Liver (tissue), 7 donors: ENCODE measurements at regions not wholly inside any gene's neighbourhood (a gene's known extent, or its start where the extent isn't known, plus 50 kb on each side); places are given as distances from the start of the nearest gene placed in this dataset.

Experiments used
- DNase-seq: peaks from one replicate; pipeline ENCODE4 v3.0.0-alpha.2; 2017; ENCODE audit warnings: low spot score
- H3K27ac ChIP-seq, 2 donors: one replicate each; pipeline ENCODE4 v1.7.0; 2013; ENCODE audit warnings: inconsistent platforms in 2 of 2, low read length in 2 of 2, control low read depth in 1 of 2, low read depth in 1 of 2, mild to moderate bottlenecking in 1 of 2
- H3K27me3 ChIP-seq, 4 donors: one replicate each; pipeline versions ENCODE4 v1.6.1 to v1.7.0; 2013; ENCODE audit warnings: low read length in 3 of 4, inconsistent platforms in 1 of 4, mild to moderate bottlenecking in 1 of 4, moderate library complexity in 1 of 4; ENCODE audit not compliant: control insufficient read depth in 4 of 4, insufficient read depth in 4 of 4
- H3K36me3 ChIP-seq, 4 donors: one replicate each; pipeline versions ENCODE4 v1.6.1 to v1.7.0; 2013; ENCODE audit warnings: low read length in 3 of 4, mild to moderate bottlenecking in 3 of 4, low read depth in 1 of 4, moderate library complexity in 1 of 4; ENCODE audit not compliant: control insufficient read depth in 4 of 4, insufficient read depth in 3 of 4
- H3K4me1 ChIP-seq, 4 donors: one replicate each; pipeline versions ENCODE4 v1.6.1 to v1.7.0; 2013; ENCODE audit warnings: low read length in 3 of 4, mild to moderate bottlenecking in 3 of 4, moderate library complexity in 1 of 4; ENCODE audit not compliant: control insufficient read depth in 4 of 4, insufficient read depth in 4 of 4
- H3K4me3 ChIP-seq, 3 donors: one replicate each; pipeline versions ENCODE4 v1.6.1 to v1.7.0; 2013; ENCODE audit warnings: low read length in 3 of 3, control low read depth in 1 of 3, low read depth in 1 of 3, mild to moderate bottlenecking in 1 of 3
- H3K9ac ChIP-seq, 2 donors: one replicate each; pipeline ENCODE4 v1.7.0; 2013; ENCODE audit warnings: low read length in 2 of 2, mild to moderate bottlenecking in 2 of 2, moderate library complexity in 2 of 2, control low read depth in 1 of 2, low read depth in 1 of 2
- H3K9me3 ChIP-seq, 4 donors: one replicate each; pipeline versions ENCODE4 v1.6.1 to v1.7.0; 2013; ENCODE audit warnings: low read length in 3 of 4; ENCODE audit not compliant: control insufficient read depth in 4 of 4
- EGR1 ChIP-seq, 2 donors: IDR thresholded peaks; 2 replicates each; pipeline ENCODE4 v1.6.1; 2016 to 2018; ENCODE audit warnings: antibody characterized with exemption in 2 of 2, low read depth in 2 of 2
- FOXA1 ChIP-seq: IDR thresholded peaks from 2 replicates; pipeline ENCODE4 v1.6.1; 2016; ENCODE audit warnings: antibody characterized with exemption
- FOXA2 ChIP-seq: IDR thresholded peaks from 2 replicates; pipeline ENCODE4 v1.6.1; 2016; ENCODE audit warnings: antibody characterized with exemption
- GABPA ChIP-seq, 2 donors: IDR thresholded peaks in 1 of 2; conservative IDR thresholded peaks in 1 of 2; 2 replicates each; pipeline ENCODE4 v1.6.1; 2016; ENCODE audit warnings: antibody characterized with exemption in 2 of 2, mild to moderate bottlenecking in 1 of 2, moderate library complexity in 1 of 2
- HNF4A ChIP-seq, 2 donors: conservative IDR thresholded peaks; 2 replicates each; pipeline ENCODE4 v1.6.1; 2016; ENCODE audit warnings: antibody characterized with exemption in 2 of 2, mild to moderate bottlenecking in 2 of 2
- HNF4G ChIP-seq: IDR thresholded peaks from 2 replicates; pipeline ENCODE4 v1.6.1; 2016; ENCODE audit warnings: antibody characterized with exemption
- JUND ChIP-seq, 2 donors: IDR thresholded peaks; 2 replicates each; pipeline ENCODE4 v1.6.1; 2016; ENCODE audit warnings: antibody characterized with exemption in 2 of 2
- NR2F2 ChIP-seq: IDR thresholded peaks from 2 replicates; pipeline ENCODE4 v1.6.1; 2016; ENCODE audit warnings: antibody characterized with exemption
- RAD21 ChIP-seq, 2 donors: IDR thresholded peaks; 2 replicates each; pipeline ENCODE4 v1.6.1; 2016; ENCODE audit warnings: antibody characterized with exemption in 2 of 2, mild to moderate bottlenecking in 2 of 2
- REST ChIP-seq: IDR thresholded peaks from 2 replicates; pipeline ENCODE4 v1.6.1; 2016; ENCODE audit warnings: antibody characterized with exemption, mild to moderate bottlenecking
- RXRA ChIP-seq, 2 donors: IDR thresholded peaks; 2 replicates each; pipeline ENCODE4 v1.6.1; 2017 to 2018; ENCODE audit warnings: antibody characterized with exemption in 2 of 2, mild to moderate bottlenecking in 1 of 2
- SP1 ChIP-seq: IDR thresholded peaks from 2 replicates; pipeline ENCODE4 v1.6.1; 2018; ENCODE audit warnings: antibody characterized with exemption, mild to moderate bottlenecking
- TAF1 ChIP-seq: conservative IDR thresholded peaks from 2 replicates; pipeline ENCODE4 v1.6.1; 2016; ENCODE audit warnings: antibody characterized with exemption, mild to moderate bottlenecking
- YY1 ChIP-seq: IDR thresholded peaks from 2 replicates; pipeline ENCODE4 v1.6.1; 2016; ENCODE audit warnings: antibody characterized with exemption, mild to moderate bottlenecking
- ZBTB33 ChIP-seq: IDR thresholded peaks from 2 replicates; pipeline ENCODE4 v1.6.1; 2016; ENCODE audit warnings: antibody characterized with exemption
- TF ChIP-seq, protein P1 (sequence below): IDR thresholded peaks from 2 replicates; pipeline ENCODE4 v1.6.1; 2016; ENCODE audit warnings: antibody characterized with exemption
- TF ChIP-seq, protein P2 (sequence below): IDR thresholded peaks from 2 replicates; pipeline ENCODE4 v1.6.1; 2016; ENCODE audit warnings: antibody characterized with exemption
- TF ChIP-seq, protein P3 (sequence below): fragments of 150-350 bp; IDR thresholded peaks from 2 replicates; pipeline ENCODE4 v1.5.1; 2017; ENCODE audit warnings: improper control_type of control experiment, low read depth, low read length; ENCODE audit not compliant: missing input control
- donor health status: healthy.
- donor health status: healthy.
- donor health status: healthy.
- donor health status: healthy.

GRCh38 chr1:78291872-78292271 lies 198.9 kb upstream of the PTGFR start:
- peaks cover 0 to 1% (median 0%) of the 10 kb centered on the region in 4 donors for H3K4me1 ChIP-seq

More at GRCh38 chr1:78291872-78292271, 198.9 kb upstream of the PTGFR start:
- Histone ChIP-seq H3K27me3 (no peaks in the 10 kb centered on the region), H3K4me3 (no peak overlapping the region), H3K9ac (no peak overlapping the region), H3K27ac (no peak overlapping the region), H3K36me3 (no peaks in the 10 kb centered on the region), H3K9me3 (no peaks in the 10 kb centered on the region)
- DNase-seq, result no peak
- TF ChIP-seq FOXA1 (no peak), GABPA (IDR thresholded peaks at IDR 0.05 in 1 of 2, conservative IDR thresholded peaks at IDR 0.05 in 1 of 2) (no peak), HNF4G (no peak), EGR1 (IDR thresholded peaks at IDR 0.05; ENCODE audit: low read depth in 2 of 2) (no peak), TAF1 (no peak), SP1 (no peak), NR2F2 (no peak), RXRA (IDR thresholded peaks at IDR 0.05) (no peak), ZBTB33 (no peak), JUND (IDR thresholded peaks at IDR 0.05) (no peak), HNF4A (conservative IDR thresholded peaks at IDR 0.05) (no peak), RAD21 (IDR thresholded peaks at IDR 0.05) (no peak), YY1 (no peak), REST (no peak), FOXA2 (no peak)
- TF ChIP-seq, protein P1, sequence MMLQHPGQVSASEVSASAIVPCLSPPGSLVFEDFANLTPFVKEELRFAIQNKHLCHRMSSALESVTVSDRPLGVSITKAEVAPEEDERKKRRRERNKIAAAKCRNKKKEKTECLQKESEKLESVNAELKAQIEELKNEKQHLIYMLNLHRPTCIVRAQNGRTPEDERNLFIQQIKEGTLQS, result no peak
- TF ChIP-seq, protein P2, sequence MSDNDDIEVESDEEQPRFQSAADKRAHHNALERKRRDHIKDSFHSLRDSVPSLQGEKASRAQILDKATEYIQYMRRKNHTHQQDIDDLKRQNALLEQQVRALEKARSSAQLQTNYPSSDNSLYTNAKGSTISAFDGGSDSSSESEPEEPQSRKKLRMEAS, result no peak
- TF ChIP-seq, protein P3, sequence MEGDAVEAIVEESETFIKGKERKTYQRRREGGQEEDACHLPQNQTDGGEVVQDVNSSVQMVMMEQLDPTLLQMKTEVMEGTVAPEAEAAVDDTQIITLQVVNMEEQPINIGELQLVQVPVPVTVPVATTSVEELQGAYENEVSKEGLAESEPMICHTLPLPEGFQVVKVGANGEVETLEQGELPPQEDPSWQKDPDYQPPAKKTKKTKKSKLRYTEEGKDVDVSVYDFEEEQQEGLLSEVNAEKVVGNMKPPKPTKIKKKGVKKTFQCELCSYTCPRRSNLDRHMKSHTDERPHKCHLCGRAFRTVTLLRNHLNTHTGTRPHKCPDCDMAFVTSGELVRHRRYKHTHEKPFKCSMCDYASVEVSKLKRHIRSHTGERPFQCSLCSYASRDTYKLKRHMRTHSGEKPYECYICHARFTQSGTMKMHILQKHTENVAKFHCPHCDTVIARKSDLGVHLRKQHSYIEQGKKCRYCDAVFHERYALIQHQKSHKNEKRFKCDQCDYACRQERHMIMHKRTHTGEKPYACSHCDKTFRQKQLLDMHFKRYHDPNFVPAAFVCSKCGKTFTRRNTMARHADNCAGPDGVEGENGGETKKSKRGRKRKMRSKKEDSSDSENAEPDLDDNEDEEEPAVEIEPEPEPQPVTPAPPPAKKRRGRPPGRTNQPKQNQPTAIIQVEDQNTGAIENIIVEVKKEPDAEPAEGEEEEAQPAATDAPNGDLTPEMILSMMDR, result no peak
